Endothelial cell of hepatic sinusoid (primary cell): ENCODE measurements at regions not wholly inside any gene's neighbourhood (a gene's known extent, or its start where the extent isn't known, plus 50 kb on each side); places are given as distances from the start of the nearest gene placed in this dataset.
"Not testable (repeated sequence)": the region's sequence is repeated elsewhere in the genome, so short reads cannot be mapped to it uniquely, and the experiment has no call there.

Source experiments
- in situ Hi-C: cut with HindIII; loops from 2 replicates; pipeline ENCODE4 v1.10.0; 2017; ENCODE audit warnings: low sequenced_read_pairs

- in situ Hi-C loops: no loop called here
Observed at GRCh38 chr3:154684440-154684839, 254.4 kb upstream of the GPR149 start.

GRCh38 chr3:154684021-154684420, 254.0 kb upstream of the GPR149 start:
- in situ Hi-C loops: no loop called here

- in situ Hi-C loops: no loop called here
Observed at GRCh38 chr3:154678041-154678654, 248.2 kb upstream of the GPR149 start.

GRCh38 chr3:154668835-154669234, 238.8 kb upstream of the GPR149 start:
- in situ Hi-C loops: no loop called here

GRCh38 chr3:154668187-154668586, 238.2 kb upstream of the GPR149 start:
- in situ Hi-C loops: no loop called here

- in situ Hi-C loops: no loop called here
Observed at GRCh38 chr3:154666542-154666941, 236.6 kb upstream of the GPR149 start.

- in situ Hi-C loops: no loop called here
Observed at GRCh38 chr3:154664714-154665113, 234.7 kb upstream of the GPR149 start.

GRCh38 chr3:154662851-154663250, 232.9 kb upstream of the GPR149 start:
- in situ Hi-C loops: no loop called here

- in situ Hi-C loops: no loop called here
Observed at GRCh38 chr3:154660811-154661210, 230.8 kb upstream of the GPR149 start.

- in situ Hi-C loops: no loop called here
Observed at GRCh38 chr3:154658000-154658399, 228.0 kb upstream of the GPR149 start.

GRCh38 chr3:154657218-154657617, 227.2 kb upstream of the GPR149 start:
- in situ Hi-C loops: no loop called here

GRCh38 chr3:154656486-154656885, 226.5 kb upstream of the GPR149 start:
- in situ Hi-C loops: no loop called here

- in situ Hi-C loops: no loop called here
Observed at GRCh38 chr3:154642145-154642544, 212.2 kb upstream of the GPR149 start.

- in situ Hi-C loops: no loop called here
Observed at GRCh38 chr3:154625756-154626155, 195.8 kb upstream of the GPR149 start.

GRCh38 chr3:154619621-154620020, 189.6 kb upstream of the GPR149 start:
- in situ Hi-C loops: not testable (repeated sequence)

- in situ Hi-C loops: no loop called here
Observed at GRCh38 chr3:154616298-154616697, 186.3 kb upstream of the GPR149 start.

- in situ Hi-C loops: no loop called here
Observed at GRCh38 chr3:154615471-154615870, 185.5 kb upstream of the GPR149 start.

GRCh38 chr3:154614601-154615000, 184.6 kb upstream of the GPR149 start:
- in situ Hi-C loops: no loop called here

- in situ Hi-C loops: no loop called here
Observed at GRCh38 chr3:154614078-154614477, 184.1 kb upstream of the GPR149 start.

GRCh38 chr3:154602241-154602640, 172.3 kb upstream of the GPR149 start:
- in situ Hi-C loops: no loop called here

- in situ Hi-C loops: loop anchor here (5.0 kb wide), 1 partner anchor 94 kb away; no protein-coding TSS in a partner anchor
Observed at GRCh38 chr3:154598166-154598565, 168.2 kb upstream of the GPR149 start.

GRCh38 chr3:154590675-154591384, 160.8 kb upstream of the GPR149 start:
- in situ Hi-C loops: no loop called here

GRCh38 chr3:154588831-154589230, 158.8 kb upstream of the GPR149 start:
- in situ Hi-C loops: no loop called here
